Lung (tissue), 11 donors: ENCODE measurements at regions not wholly inside any gene's neighbourhood (a gene's known extent, or its start where the extent isn't known, plus 50 kb on each side); places are given as distances from the start of the nearest gene placed in this dataset.

Source experiments
- ATAC-seq: fragments of 200-7000 bp; cut with Tn5 transposase; one replicate; pipeline ENCODE4 v1.9.1; 2020; ENCODE audit warnings: moderate number of reproducible peaks; ENCODE audit not compliant: insufficient read depth, low FRiP score
- DNase-seq, 3 donors: peaks; one replicate each; pipeline ENCODE4 v3.0.0-alpha.2; 2013 to 2017
- H3K27ac ChIP-seq, 2 donors: one replicate each; pipeline ENCODE4 v1.5.1; 2013; ENCODE audit warnings: mild to moderate bottlenecking in 2 of 2, moderate library complexity in 2 of 2, control low read depth in 1 of 2, inconsistent platforms in 1 of 2, low read depth in 1 of 2, low read length in 1 of 2
- H3K27me3 ChIP-seq, 3 donors: one replicate each; pipeline ENCODE4 v1.5.1; 2013; ENCODE audit warnings: low read length in 2 of 3; ENCODE audit not compliant: control insufficient read depth in 3 of 3, insufficient read depth in 3 of 3
- H3K36me3 ChIP-seq, 4 donors: one replicate each; pipeline ENCODE4 v1.5.1; 2013; ENCODE audit warnings: low read length in 4 of 4, mild to moderate bottlenecking in 1 of 4, moderate library complexity in 1 of 4; ENCODE audit not compliant: control insufficient read depth in 4 of 4, insufficient read depth in 4 of 4
- H3K4me1 ChIP-seq, 5 donors: one replicate each; pipeline ENCODE4 v1.5.1; 2013; ENCODE audit warnings: low read length in 5 of 5, mild to moderate bottlenecking in 2 of 5, moderate library complexity in 1 of 5; ENCODE audit not compliant: control insufficient read depth in 5 of 5, insufficient read depth in 5 of 5
- H3K4me3 ChIP-seq: one replicate; pipeline ENCODE4 v1.5.1; 2013; ENCODE audit warnings: mild to moderate bottlenecking, control low read depth, moderate library complexity
- H3K9ac ChIP-seq, 2 donors: one replicate each; pipeline ENCODE4 v1.5.1; 2013; ENCODE audit warnings: low read length in 2 of 2, control low read depth in 1 of 2; ENCODE audit not compliant: insufficient read depth in 1 of 2
- H3K9me3 ChIP-seq, 4 donors: one replicate each; pipeline ENCODE4 v1.5.1; 2013; ENCODE audit warnings: low read length in 3 of 4, mild to moderate bottlenecking in 1 of 4, moderate library complexity in 1 of 4; ENCODE audit not compliant: control insufficient read depth in 4 of 4, insufficient read depth in 3 of 4
- CTCF ChIP-seq: IDR thresholded peaks from 2 replicates; pipeline ENCODE4 v1.5.1; 2012; ENCODE audit warnings: mild to moderate bottlenecking; ENCODE audit errors: control extremely low read depth, extremely low read depth
- WGBS, 2 donors: extraction: QIAGEN DNeasy Blood & Tissue Kit; methylation state at CpG; one replicate each; pipeline ENCODE4 v1.1.7; 2013; 5-methylcytosine and 5-hydroxymethylcytosine counted together
- donor health status: control.
- donor health status: control.
- donor health status: Bipolar disorder and iron deficiency.
- donor health status: healthy.
- donor health status: DM: yes; HTN: yes; CAD: no.

GRCh38 chr9:79382044-79382443 is 189.7 kb upstream of the TLE4 start:
- Histone ChIP-seq H3K36me3 (no peaks in the 10 kb centered on the region), H3K27ac (no peak overlapping the region), H3K4me1 (no peaks in the 10 kb centered on the region), H3K9ac (no peak overlapping the region), H3K27me3 (no peaks in the 10 kb centered on the region), H3K4me3 (no peak overlapping the region), H3K9me3 (peaks cover 0 to 6% (median 2%) of the 10 kb centered on the region in 4 donors)
- no peak for DNase-seq
- no peak for TF ChIP-seq CTCF
- ATAC-seq, result no peak

- no peak for DNase-seq
- ATAC-seq, result no peak
- no peaks in the 10 kb centered on the region for H3K27me3 ChIP-seq
Observed at GRCh38 chr9:79382458-79382857, 189.3 kb upstream of the TLE4 start.

GRCh38 chr9:79383096-79383495 is 188.7 kb upstream of the TLE4 start:
- no peak overlapping the region for H3K4me3 ChIP-seq
- H3K9ac ChIP-seq, result no peak overlapping the region
- ATAC-seq, result no peak
- H3K27ac ChIP-seq, result no peak overlapping the region
- no peak for DNase-seq
- H3K36me3 ChIP-seq, result no peaks in the 10 kb centered on the region
- H3K27me3 ChIP-seq, result no peaks in the 10 kb centered on the region
- H3K9me3 ChIP-seq, result peaks cover 0 to 6% (median 2%) of the 10 kb centered on the region in 4 donors
- TF ChIP-seq CTCF, result no peak
- H3K4me1 ChIP-seq, result no peaks in the 10 kb centered on the region

More at GRCh38 chr9:79382458-79382857, 189.3 kb upstream of the TLE4 start:
- H3K36me3 ChIP-seq, result no peaks in the 10 kb centered on the region
- H3K27ac ChIP-seq, result no peak overlapping the region
- no peak overlapping the region for H3K9ac ChIP-seq
- TF ChIP-seq CTCF, result no peak
- no peaks in the 10 kb centered on the region for H3K4me1 ChIP-seq
- WGBS, 2 donors, result 47 to 55% methylated on average over 2 of the region's 2 CpGs
- H3K4me3 ChIP-seq, result no peak overlapping the region
- peaks cover 0 to 6% (median 2%) of the 10 kb centered on the region in 4 donors for H3K9me3 ChIP-seq

GRCh38 chr9:79384091-79384490 is 187.7 kb upstream of the TLE4 start:
- 94 to 96% methylated on average over 5 of the region's 5 CpGs for WGBS, 2 donors
- no peak for ATAC-seq
- H3K9ac ChIP-seq, result no peak overlapping the region
- H3K27ac ChIP-seq, result no peak overlapping the region
- no peak overlapping the region for H3K4me3 ChIP-seq
- H3K36me3 ChIP-seq, result no peaks in the 10 kb centered on the region
- no peak for DNase-seq
- H3K27me3 ChIP-seq, result no peaks in the 10 kb centered on the region
- peaks cover 0 to 6% (median 2%) of the 10 kb centered on the region in 4 donors for H3K9me3 ChIP-seq
- H3K4me1 ChIP-seq, result no peaks in the 10 kb centered on the region
- no peak for TF ChIP-seq CTCF
